ENCODE measurements at regions not wholly inside any gene's neighbourhood (a gene's known extent, or its start where the extent isn't known, plus 50 kb on each side); places are given as distances from the start of the nearest gene placed in this dataset.

- TF ChIP-seq POLR2AphosphoS5 (IDR thresholded peaks at IDR 0.05) (no peak), CTCF (IDR thresholded peaks at IDR 0.05) (no peak), POLR2A (IDR thresholded peaks at IDR 0.05) (no peak)
These were observed 60.6 kb upstream of the PARP11 start for GRCh38 chr12:3933819-3934192.
